ENCODE measurements at regions not wholly inside any gene's neighbourhood (a gene's known extent, or its start where the extent isn't known, plus 50 kb on each side); places are given as distances from the start of the nearest gene placed in this dataset.
"Not testable (repeated sequence)": the region's sequence is repeated elsewhere in the genome, so short reads cannot be mapped to it uniquely, and the experiment has no call there.

- no peak for ATAC-seq
Measured at GRCh38 chr2:22020091-22020742, 896.4 kb downstream of the TDRD15 start.

GRCh38 chr2:22027345-22028005, 903.7 kb downstream of the TDRD15 start:
- ATAC-seq = no peak

DNA sequence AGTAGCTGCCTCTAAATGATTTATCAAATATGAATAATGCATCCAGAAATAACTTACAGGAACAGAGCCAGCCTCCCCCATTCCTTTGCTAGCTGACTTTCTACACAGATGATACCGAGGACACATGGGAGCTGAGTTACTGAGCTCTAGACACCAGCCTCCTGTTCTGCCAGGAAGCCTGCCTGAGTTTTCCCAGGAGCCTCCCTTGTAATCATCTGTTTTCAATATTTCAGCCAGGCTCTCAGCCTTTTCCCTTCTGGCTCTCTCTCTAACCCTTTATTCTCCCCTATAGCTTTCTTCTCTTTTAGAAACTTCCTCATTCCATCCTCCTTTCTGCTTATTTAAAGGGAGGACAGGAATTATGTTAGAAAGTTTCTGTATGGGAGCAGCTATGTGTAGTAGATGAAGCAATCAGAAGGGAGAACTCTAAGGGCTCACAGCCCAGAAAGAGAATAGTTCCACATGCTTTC, 911.6 kb downstream of the TDRD15 start:
- ATAC-seq = no peak

DNA sequence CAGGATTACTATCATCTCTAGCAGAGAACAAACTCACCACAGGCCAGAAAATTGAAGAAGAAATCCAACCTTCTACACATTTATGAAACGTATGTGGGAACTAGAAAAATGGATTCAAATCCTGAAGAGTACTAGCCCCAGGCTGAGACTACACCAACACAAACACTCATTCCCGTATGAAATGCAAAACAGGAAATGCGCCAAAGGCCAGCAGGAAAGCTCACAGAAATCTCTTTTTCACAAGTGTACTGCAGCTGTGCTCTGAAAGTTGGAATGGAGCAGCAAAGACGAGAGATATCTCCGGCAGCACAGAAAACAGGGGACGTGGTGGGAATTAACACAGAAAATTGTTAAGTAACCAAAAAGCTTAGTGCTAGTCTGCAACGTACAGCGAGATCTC, 913.5 kb downstream of the TDRD15 start:
- no peak for ATAC-seq

DNA sequence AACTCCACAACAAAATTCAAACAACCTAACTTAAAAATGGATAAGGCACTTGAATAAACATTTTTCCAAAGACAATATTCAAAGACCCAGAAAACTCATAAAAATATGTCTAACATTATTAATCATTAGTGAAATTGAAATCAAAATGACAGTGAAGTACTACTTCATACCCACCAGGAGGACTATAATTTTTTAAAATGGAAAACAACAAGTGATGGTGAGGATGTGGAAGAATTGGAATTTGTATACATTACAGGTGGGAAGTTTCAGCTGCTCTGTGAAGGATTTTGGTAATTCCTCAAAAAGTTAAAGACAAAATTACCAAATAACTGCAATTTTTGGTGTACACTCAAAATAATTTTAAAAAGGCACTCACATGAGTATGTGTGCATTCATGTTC, 920.0 kb downstream of the TDRD15 start:
- ATAC-seq = no peak

DNA sequence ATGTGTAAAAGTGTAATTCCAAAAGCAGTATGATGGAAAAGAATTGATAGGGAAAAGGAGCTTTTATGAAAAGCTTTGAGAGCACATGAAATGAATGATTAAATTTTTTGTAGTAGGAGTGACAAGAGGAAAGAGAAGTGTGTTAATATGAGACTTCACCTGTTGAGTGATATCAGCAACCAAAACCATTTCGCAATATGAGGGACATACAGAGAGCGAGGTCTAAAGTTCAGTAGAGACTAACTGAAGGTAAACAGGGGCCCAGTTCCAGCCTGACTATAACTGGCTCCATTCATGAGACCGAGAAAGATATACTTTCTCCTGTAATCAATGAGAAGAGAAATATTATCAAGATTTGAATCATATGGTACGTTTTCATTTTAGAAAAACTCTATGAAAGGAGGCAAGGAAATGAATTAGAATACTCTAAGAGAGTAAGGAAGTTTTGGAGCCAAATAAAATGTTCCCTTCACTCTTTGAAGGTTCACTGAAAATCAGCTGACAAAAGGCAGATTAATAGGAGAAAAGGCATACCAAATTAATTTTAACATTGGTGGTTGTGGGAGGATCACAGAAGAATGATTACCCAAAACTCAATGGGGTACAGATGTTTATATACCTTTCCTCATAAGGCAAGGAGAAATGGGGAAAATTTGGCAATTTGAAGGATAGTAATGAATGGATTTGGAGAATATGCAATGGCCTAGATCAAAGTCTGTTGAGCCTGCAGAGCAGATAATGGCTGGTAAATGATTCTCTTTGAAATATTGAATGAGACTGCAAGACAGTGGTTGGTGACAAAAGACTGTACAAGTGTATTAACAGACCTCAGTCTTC, 932.2 kb downstream of the TDRD15 start:
- no peak for ATAC-seq

DNA sequence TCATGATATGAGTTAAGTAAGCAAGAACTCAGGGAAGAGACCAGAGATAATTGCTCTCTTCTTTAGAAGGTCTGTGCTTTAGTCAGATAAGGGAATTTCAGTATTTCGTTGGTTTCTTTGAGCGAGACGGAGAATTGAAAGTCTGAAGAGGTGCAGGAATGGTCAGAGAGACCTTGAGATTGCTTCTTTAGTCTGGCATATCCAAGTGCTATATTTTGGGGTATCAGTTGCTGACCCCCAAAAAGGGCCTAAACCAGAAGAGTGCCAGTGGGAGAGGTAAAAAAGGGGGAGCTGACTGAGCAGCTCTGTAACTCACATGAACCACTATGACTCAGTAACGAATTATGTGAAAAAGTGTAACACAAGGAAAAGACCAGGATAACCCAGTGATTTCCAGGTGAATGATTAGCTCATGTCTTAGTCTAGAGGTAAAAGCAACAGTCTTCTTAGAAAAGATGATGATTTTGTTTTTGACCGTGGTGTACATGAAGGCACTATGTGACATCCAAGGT, 932.9 kb downstream of the TDRD15 start:
- ATAC-seq = no peak

- no peak for ATAC-seq
Measured at GRCh38 chr2:22062679-22063078, 938.9 kb downstream of the TDRD15 start.

- ATAC-seq = no peak
Measured at GRCh38 chr2:22076454-22076853, 952.7 kb downstream of the TDRD15 start.

GRCh38 chr2:22078701-22079100, 954.9 kb downstream of the TDRD15 start:
- ATAC-seq = no peak

DNA sequence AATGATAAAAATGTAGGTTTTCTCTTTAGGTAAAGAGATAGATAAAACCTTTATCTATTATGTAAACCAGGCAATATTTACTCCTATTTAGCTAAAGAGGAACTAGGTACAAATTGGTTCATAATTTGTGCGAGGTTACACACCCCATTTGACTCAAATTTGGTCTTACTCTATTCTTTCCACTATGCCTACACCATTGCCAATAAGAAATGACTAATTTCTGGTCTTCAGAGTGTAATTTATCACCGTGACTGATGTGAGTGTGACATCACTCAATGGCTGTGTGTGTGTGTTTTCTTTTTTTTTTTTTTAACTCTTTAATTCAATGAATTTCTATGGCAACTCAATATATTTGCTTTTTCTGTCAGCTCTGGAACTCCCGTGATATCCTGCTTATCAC, 955.8 kb downstream of the TDRD15 start:
- ATAC-seq = no peak

DNA sequence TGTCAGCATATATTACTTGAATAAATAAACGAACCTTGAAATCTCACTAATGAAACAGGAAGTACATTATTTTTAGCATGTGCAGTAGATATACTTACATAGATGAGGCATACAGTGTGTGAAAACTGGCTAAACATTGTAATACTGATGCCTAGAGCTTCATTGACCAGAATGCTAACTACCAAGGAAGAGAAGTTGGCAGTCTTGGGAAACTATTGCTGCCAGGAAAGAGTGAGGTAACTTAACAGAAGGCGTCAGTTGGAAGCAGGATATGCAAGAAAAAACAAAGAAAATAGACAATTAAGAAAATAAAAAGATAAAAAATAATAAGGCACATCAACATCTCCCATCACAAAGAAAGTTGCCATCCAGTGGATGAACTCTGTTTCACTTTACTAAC, 963.0 kb downstream of the TDRD15 start:
- no peak for ATAC-seq

- not testable (repeated sequence) for ATAC-seq
Measured at GRCh38 chr2:22103617-22104016, 979.8 kb downstream of the TDRD15 start.

DNA sequence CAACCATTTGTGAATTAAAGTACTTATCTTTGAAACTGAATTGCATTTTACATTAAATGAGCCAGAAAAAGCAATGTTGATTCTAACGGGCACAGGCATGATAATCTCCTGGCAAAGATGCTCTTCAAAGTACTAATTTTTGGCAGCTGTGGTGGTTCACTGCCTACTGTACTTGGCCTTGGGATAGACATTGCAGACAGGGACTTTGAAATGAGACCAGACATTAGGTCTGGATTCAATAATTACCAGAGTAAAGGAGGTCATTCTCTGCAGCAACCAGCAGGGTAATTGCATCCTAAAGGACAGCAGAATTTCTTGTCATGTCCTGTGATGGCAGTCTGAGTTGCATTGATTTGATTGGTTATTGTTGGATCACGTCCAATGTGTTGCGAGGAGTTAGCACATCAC, 986.5 kb downstream of the TDRD15 start:
- no peak for ATAC-seq

DNA sequence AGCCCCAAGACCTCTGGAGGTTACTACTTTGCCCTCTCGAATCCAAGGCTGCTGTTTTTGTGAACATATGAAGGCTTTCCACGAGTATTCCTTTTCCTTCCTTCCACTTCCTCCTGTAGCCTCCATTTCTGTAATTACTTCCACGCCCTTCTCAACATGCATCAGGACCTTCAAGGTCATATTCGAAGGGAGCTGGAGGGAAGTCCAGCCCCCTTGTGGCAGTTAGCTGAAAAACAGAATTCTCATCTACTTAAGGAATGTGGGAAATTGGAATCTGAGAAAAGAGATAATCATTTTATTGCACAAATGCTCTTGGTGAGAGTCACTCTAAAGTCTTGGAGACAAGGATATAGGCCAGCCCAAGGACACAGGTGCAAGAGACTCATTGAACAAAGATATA, 1000.2 kb downstream of the TDRD15 start:
- ATAC-seq = no peak

DNA sequence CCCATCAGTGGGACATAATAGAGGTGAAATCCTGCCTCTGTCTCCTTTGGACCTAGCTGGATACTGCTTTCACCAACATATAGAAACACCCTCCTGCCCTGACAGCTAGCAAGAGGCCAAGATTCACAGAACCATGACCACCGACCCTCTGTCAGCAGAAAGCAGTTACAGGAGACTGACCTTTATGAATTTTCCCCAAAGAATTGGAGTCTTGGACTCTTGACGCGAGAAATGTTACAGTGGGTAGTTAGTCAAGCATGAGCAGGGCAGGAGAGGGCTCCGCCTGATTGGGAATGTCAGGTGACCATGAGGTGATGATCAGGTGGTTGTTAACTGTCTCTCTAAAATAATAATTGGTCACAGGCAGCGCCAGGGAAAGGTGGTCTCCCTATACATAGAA, 1002.3 kb downstream of the TDRD15 start:
- no peak for ATAC-seq

- ATAC-seq = no peak
Measured at GRCh38 chr2:22126978-22127377, 1003.2 kb downstream of the TDRD15 start.

GRCh38 chr2:22134421-22134820, 1010.7 kb downstream of the TDRD15 start:
- ATAC-seq = no peak

- no peak for ATAC-seq
Measured at GRCh38 chr2:22136446-22136845, 1012.7 kb downstream of the TDRD15 start.

DNA sequence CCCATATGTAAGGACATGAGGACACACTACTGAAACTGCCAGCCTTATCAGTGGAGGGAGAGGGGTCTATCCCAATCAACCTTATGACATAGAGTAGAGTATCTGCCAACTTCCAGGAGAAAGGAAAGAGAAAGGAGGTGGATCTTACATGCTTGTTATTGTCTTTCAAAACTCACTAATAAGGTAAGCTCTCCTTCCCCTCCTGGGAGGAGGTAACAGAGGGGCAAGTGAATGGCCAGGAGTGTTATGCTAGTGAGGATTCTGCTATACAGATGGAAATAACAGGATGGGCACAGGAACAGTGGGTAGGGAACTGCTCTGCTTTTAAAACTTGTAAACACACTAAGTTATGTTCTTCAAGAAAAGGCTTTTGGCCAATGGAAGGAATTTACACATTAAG, 1020.1 kb downstream of the TDRD15 start:
- no peak for ATAC-seq

DNA sequence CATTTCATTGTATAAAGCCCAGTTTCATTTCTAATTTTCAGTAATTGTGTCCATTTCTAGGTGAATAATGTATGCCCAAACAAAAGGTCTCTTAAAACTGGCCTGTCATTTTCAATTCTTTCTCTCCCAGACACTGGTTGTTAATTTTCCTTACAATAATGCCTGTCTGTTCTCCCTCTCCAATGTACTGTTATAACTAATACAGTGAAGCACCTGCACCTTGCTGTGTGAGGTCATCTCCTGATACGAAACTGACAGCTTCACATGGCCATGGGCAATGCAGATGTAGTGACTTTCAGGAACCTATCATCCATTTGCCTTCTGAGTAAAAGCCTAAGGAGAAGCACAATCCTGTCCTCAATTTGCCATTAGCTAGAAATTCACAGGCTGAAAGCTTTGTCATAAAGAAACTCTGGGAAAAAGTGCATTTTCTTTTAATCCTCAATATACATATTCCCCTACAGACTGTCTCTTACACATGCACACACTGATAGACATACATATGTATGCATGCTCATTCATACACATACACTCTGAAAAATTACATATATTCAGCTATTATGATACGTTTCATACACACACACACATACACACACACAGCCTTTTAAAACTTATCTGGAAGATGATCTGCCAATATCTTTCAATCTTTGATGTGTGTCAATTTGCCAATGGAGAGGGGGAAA, 1030.3 kb downstream of the TDRD15 start:
- ATAC-seq = no peak

- ATAC-seq = not testable (repeated sequence)
Measured at GRCh38 chr2:22156661-22157060, 1032.9 kb downstream of the TDRD15 start.

DNA sequence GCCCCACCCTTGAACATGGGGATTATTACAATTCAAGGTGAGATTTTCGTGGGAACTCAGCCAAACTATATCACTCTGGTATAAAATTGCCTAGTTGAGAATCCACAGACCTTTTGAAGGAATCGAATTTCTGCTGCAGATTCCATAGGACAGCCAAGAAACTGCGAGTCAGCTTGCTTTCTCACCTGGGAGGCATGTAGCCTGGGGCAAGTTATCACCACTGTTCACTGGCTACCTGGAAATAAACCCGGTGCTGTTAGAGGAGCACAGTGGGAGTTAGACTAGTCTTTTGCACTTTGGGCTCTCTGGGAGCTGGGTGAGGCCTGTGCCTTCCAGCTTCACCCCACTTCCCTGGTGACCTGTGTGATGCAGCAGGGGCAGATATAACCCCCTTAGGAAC, 1043.5 kb downstream of the TDRD15 start:
- ATAC-seq = no peak

Measured in activated CD4-positive, CD25-positive, alpha-beta regulatory T cell treated with anti-CD3 and anti-CD28 coated beads, Interleukin-2, amount 50 U/mL, for 24 hours (primary cell).